Transverse colon (tissue), 4 donors: ENCODE measurements at regions not wholly inside any gene's neighbourhood (a gene's known extent, or its start where the extent isn't known, plus 50 kb on each side); places are given as distances from the start of the nearest gene placed in this dataset.

Source experiments
- CTCF ChIP-seq, 5 experiments: fragments of 200-600 bp in 3 of 5; fragments of 450-650 bp in 2 of 5; sonication (generic) in 3 of 5; IDR thresholded peaks; 1 replicate in 2 of 5; 2 replicates in 3 of 5; pipeline ENCODE4 v1.5.1; 2016 to 2017; ENCODE audit warnings: antibody characterized with exemption in 5 of 5, inconsistent platforms in 3 of 5, mild to moderate bottlenecking in 2 of 5, moderate library complexity in 1 of 5
- EP300 ChIP-seq: sonication (generic); formaldehyde crosslinking; IDR thresholded peaks from one replicate; pipeline ENCODE4 v1.6.1; 2017; ENCODE audit warnings: antibody characterized with exemption, low read depth
- POLR2A ChIP-seq: fragments of 450-650 bp; IDR thresholded peaks from one replicate; pipeline ENCODE4 v1.6.1; 2016; ENCODE audit warnings: antibody characterized with exemption, mild to moderate bottlenecking, moderate library complexity
- POLR2AphosphoS5 ChIP-seq, 3 donors: sonication (generic); formaldehyde crosslinking; IDR thresholded peaks; one replicate each; pipeline ENCODE4 v1.6.1; 2016; ENCODE audit warnings: antibody characterized with exemption in 3 of 3

DNA sequence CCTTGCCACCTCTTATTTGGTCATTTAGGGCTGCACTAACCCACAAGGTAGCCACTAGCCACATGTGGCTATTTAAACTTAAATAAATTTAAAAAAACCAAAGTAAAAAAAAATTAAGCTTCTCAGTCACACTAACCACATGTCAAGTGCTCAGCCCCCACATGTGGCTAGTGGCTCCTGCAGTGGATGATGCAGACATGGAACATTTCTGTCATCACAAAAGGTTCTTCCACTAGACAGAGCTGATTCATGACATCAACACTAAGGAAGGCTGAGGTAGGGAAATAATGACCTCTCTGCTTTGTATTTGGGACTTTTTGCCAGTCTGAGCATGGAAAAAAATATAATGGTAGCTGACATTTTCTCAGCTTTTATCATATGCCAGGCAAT, 173.0 kb upstream of the FERMT1 start:
- TF ChIP-seq POLR2AphosphoS5 (IDR thresholded peaks at IDR 0.05) = no peak
- no peak for TF ChIP-seq CTCF (IDR thresholded peaks at IDR 0.05)
- TF ChIP-seq POLR2A = no peak
- no peak for TF ChIP-seq EP300
